NB4 (cell line): ENCODE measurements at regions not wholly inside any gene's neighbourhood (a gene's known extent, or its start where the extent isn't known, plus 50 kb on each side); places are given as distances from the start of the nearest gene placed in this dataset.

Experiments
- POLR2A ChIP-seq: IDR thresholded peaks from 2 replicates; pipeline ENCODE4 v1.6.1; 2011; ENCODE audit warnings: mild to moderate bottlenecking; ENCODE audit not compliant: insufficient read length; ENCODE audit errors: extremely low read depth
- TF ChIP-seq, protein P1 (sequence below): IDR thresholded peaks from one replicate; pipeline ENCODE4 v1.5.1; 2012; ENCODE audit warnings: low read depth, low read length

DNA sequence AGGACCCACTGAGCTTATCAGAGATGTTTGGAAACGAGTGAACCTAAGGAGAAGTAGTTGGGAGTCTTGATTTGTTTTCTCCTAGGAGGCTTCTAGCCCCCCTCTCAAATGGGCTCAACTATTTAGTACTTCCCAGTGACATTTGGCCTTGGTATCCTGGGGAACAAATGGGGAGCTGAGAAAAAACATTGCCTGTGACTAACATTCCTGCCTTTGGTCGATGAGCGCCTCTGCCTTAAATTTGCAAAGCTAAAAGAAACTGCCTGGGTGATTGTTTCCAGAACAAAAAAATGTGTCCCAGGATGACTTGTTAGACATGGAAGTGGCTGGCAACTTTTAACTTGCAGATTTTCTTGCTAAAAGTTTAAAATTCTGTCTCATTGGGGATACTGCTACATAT is 58.8 kb upstream of the IGFBP7 start:
- no peak for TF ChIP-seq POLR2A
- TF ChIP-seq, protein P1, sequence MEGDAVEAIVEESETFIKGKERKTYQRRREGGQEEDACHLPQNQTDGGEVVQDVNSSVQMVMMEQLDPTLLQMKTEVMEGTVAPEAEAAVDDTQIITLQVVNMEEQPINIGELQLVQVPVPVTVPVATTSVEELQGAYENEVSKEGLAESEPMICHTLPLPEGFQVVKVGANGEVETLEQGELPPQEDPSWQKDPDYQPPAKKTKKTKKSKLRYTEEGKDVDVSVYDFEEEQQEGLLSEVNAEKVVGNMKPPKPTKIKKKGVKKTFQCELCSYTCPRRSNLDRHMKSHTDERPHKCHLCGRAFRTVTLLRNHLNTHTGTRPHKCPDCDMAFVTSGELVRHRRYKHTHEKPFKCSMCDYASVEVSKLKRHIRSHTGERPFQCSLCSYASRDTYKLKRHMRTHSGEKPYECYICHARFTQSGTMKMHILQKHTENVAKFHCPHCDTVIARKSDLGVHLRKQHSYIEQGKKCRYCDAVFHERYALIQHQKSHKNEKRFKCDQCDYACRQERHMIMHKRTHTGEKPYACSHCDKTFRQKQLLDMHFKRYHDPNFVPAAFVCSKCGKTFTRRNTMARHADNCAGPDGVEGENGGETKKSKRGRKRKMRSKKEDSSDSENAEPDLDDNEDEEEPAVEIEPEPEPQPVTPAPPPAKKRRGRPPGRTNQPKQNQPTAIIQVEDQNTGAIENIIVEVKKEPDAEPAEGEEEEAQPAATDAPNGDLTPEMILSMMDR = no peak
